Ishikawa (cell line): ENCODE measurements at regions not wholly inside any gene's neighbourhood (a gene's known extent, or its start where the extent isn't known, plus 50 kb on each side); places are given as distances from the start of the nearest gene placed in this dataset.

Experiments used
- CEBPB ChIP-seq: IDR thresholded peaks from 2 replicates; pipeline ENCODE4 v1.6.1; 2012
- CREB1 ChIP-seq: IDR thresholded peaks from 2 replicates; pipeline ENCODE4 v1.6.1; 2012; ENCODE audit warnings: low read depth
- EGR1 ChIP-seq: IDR thresholded peaks from 2 replicates; pipeline ENCODE4 v1.6.1; 2012
- EP300 ChIP-seq: IDR thresholded peaks from 2 replicates; pipeline ENCODE4 v1.6.1; 2012; ENCODE audit warnings: borderline replicate concordance
- FOXM1 ChIP-seq: IDR thresholded peaks from 2 replicates; pipeline ENCODE4 v1.6.1; 2012; ENCODE audit warnings: low read depth, borderline replicate concordance
- MAX ChIP-seq: IDR thresholded peaks from 2 replicates; pipeline ENCODE4 v1.6.1; 2012
- NFIC ChIP-seq: IDR thresholded peaks from 2 replicates; pipeline ENCODE4 v1.6.1; 2012
- RAD21 ChIP-seq: IDR thresholded peaks from 2 replicates; pipeline ENCODE4 v1.6.1; 2012; ENCODE audit warnings: low read depth
- REST ChIP-seq: IDR thresholded peaks from 2 replicates; pipeline ENCODE4 v1.6.1; 2012; ENCODE audit warnings: low read depth, mild to moderate bottlenecking
- TAF1 ChIP-seq: IDR thresholded peaks from 2 replicates; pipeline ENCODE4 v1.6.1; 2012; ENCODE audit warnings: low read depth, mild to moderate bottlenecking
- YY1 ChIP-seq: IDR thresholded peaks from 2 replicates; pipeline ENCODE4 v1.6.1; 2012; ENCODE audit warnings: low read depth

- TF ChIP-seq FOXM1: no peak
- TF ChIP-seq RAD21: no peak
- no peak for TF ChIP-seq NFIC
- TF ChIP-seq CEBPB: no peak
- TF ChIP-seq EGR1: no peak
- no peak for TF ChIP-seq YY1
- no peak for TF ChIP-seq TAF1
- TF ChIP-seq CREB1: no peak
- no peak for TF ChIP-seq MAX
- TF ChIP-seq EP300: no peak
- no peak for TF ChIP-seq REST
These were observed 69.3 kb downstream of the FOXB1 start for GRCh38 chr15:60073466-60073840.
